Astrocyte (in vitro differentiated cells and primary cell): ENCODE measurements at regions not wholly inside any gene's neighbourhood (a gene's known extent, or its start where the extent isn't known, plus 50 kb on each side); places are given as distances from the start of the nearest gene placed in this dataset.

ENCODE experiments used
- CTCF ChIP-seq: IDR thresholded peaks from 2 replicates; pipeline ENCODE4 v1.5.1; 2011; ENCODE audit warnings: low read depth, mild to moderate bottlenecking, inconsistent platforms, low read length, moderate library complexity; ENCODE audit not compliant: insufficient read depth
- EZH2 ChIP-seq: IDR thresholded peaks from 2 replicates; pipeline ENCODE4 v1.6.1; 2012; ENCODE audit warnings: mild to moderate bottlenecking, low read length, inconsistent platforms; ENCODE audit not compliant: insufficient read depth

- TF ChIP-seq CTCF: no peak
- no peak for TF ChIP-seq EZH2
Observed at GRCh38 chr3:30350011-30350410, 256.4 kb upstream of the TGFBR2 start.
